GM19452 (cell line): ENCODE measurements at regions not wholly inside any gene's neighbourhood (a gene's known extent, or its start where the extent isn't known, plus 50 kb on each side); places are given as distances from the start of the nearest gene placed in this dataset.

ENCODE experiments used
- ATAC-seq: cut with Tn5 transposase; IDR thresholded peaks from one replicate; pipeline ENCODE4 v1.9.1; 2021; ENCODE audit not compliant: unreplicated experiment

DNA sequence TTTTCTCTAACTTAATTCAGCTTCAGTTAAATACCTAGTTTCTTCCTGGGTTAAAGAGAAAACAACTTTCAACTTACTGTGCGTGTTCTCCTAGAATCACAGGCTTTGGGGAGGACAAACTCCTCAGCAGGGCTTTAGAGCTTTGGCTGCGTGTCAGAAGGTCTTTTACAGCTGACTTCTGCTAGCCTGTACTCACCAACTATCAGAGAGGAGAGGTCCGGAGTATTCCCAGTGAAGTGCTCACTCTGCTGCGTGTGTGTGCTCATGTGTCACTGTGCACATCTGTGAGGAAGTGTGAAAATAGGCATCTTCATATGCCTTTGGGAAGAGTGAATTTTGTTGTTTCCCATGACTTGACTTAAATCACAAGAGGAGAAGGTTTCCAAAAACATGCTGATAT is 423.2 kb upstream of the SGCD start:
- ATAC-seq, result no peak

DNA sequence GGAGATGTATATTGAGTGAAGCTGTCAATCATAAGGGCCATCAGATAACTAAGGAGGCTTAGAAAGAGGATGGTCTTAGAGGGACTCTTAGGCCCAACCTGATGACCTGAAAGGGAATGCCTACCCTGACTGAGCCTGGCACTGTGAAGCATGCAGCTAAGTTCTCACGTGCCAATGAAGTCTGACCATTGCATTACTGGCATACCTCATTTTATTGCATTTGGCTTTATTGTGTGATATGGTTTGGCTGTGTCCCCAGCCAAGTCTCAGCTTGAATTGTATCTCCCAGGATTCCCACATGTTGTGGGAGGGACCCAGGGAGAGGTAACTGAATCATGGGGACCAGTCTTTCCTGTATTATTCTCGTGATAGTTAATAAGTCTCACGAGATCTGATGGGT is 421.6 kb upstream of the SGCD start:
- ATAC-seq, result no peak

DNA sequence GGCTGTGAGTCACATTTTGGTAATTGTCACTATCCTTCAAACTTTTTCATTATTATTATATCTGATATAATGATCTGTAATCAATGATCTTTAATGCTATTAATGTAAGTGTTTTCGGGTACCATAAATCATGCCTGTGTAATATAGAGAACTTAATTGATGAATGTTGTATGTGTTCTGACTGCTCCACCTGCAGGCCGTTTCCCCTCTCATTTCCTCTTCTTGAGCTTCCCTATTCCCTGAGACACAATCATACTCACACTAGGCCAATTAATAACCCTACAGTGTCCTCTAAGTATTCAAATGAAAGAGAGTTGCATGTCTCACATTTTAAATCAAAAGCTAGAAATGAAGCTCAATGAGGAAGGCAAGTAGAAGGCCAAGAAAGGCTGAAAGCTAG is 420.9 kb upstream of the SGCD start:
- ATAC-seq, result no peak

DNA sequence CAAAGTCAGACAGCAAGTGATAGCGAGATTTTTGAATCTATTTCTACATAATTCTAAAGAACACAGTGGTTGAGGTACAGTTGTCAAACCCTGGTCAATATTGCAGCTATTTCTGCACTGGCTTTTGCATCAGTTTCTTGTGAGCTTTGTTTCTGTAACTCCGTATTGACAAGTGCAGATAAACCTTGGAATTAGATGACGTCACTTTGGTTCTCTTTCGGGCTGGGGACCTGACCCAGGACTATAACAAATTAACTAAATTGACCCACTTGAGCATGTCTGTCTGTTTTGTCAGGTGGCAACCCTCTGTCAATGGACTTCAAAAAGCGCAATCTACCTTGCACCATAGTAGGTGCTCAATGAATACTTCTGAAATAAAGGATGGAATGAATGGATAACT is 418.4 kb upstream of the SGCD start:
- no peak for ATAC-seq

DNA sequence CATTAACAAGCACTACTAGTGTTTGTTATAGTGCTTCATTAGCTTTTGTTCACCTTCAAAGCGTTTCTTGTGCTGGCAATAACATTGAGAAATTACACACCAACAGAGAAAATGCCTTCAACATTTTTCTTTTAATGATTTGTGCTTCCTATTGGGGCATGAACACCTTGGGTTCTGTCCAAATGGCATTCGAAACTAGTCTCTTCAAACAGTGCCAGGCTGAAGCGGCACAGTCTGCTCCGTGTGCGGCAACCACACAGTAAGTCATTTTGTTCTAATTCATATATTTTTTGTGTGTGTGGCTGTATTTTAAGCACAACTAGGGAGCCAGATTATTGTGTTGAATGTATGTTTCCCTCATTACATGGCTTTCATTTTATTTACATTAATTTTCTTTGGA is 414.7 kb upstream of the SGCD start:
- no peak for ATAC-seq

DNA sequence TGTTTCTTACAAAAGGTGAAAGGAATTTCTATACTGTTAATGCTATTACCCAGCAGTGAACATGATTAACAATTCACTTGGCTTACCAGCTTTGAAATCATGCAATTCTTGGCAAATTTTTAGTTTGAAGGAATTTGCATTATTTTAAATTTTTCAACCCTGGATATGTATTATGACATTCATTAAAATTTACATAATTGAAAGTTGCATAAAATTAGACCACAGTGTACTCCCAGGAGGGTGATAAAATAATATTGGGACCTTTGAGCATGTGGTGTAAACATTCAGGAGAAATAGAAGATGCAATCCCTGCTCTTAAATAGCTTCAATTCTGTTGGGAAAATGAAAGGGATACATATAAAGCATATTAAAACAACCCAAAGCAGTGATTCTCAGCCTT is 412.2 kb upstream of the SGCD start:
- no peak for ATAC-seq

DNA sequence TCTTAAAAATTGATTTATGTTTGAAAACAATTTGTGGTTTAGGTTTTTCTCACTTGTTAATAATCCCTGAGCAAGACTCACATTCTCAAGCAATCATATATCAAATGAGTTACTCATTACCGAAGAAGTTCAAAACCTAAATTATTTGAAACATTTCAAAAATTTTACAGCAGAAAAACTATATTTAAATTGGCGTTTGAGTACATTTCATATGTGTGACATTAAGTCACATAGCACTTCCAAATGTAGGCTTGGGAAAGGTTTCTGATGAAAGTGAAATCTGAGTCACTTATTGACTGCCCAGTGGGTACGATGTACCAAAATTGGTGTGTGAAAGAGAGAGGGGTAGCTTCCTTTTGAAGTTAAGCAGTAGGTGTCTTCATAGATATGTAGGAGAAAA is 411.4 kb upstream of the SGCD start:
- no peak for ATAC-seq

DNA sequence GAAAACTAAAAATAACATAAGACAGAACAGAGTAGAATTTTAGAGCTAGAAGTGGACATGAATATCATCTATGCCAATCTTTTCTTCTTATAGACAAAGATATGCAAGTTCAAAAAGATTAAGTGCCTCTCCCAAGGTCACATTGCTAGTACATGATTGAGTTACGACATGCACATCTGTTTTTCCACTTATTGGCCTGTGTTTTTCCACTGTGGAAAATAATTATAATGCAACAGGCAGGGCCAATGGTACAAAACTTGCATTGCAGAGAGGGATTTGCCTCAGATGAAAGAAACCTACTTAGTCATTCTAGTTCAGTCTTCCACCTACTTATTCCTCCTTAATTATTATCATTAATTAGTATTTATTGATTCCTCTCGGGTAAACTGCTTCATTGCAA is 407.8 kb upstream of the SGCD start:
- no peak for ATAC-seq

DNA sequence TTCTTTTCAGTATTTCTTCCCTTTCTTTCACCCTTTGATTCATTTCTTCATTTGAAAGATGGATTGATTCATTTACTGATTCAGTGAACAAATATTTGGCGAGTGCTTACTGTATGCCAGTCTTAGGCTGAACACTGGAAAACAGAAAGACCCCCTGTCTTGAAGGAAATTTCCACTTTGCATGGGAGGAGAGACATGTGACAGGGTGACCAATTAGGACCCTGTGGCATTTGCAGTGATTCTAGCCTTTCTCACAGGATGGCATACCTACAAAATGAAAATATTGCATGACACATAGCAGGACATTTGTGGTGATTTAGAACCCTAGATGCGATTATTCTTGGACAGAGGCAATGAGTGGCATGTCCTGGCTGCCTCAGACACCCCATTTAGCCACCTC is 407.2 kb upstream of the SGCD start:
- no peak for ATAC-seq

DNA sequence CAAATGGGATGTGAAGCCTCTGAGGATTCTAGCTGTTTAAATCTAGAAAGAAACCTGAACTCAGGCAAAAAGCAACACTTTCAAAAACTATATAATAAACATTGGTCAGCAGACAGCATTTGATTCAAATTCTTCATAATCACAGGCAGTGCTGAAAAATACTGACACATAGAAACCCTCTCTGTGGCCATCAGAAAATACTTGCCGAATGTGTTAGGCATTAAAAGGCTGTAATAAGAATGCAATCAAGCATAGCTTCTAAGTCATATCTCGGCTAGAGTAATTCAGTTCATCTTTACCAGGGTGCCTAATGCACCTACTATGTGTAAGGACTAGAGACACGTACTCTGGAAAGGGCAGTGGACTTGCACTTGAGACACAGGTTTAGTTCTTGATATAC is 405.3 kb upstream of the SGCD start:
- no peak for ATAC-seq

DNA sequence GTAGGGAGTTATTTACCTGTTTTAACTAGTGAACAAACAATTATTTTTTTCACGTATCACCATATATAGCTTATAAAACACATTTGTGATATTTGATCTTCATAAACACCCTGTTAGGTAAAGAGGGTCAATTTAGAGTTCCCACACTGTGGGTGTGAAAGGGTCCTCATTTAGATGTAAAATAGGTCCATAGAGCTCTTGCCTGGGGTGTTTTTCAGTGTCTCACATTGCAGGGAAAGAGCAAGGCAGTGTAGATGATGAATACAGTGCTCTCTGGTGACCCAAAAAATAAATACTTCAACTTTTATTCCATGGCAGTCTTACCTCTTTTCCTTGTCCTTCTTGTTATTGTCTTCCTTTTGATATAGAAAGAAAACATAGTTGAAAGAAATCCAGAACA is 403.2 kb upstream of the SGCD start:
- no peak for ATAC-seq

DNA sequence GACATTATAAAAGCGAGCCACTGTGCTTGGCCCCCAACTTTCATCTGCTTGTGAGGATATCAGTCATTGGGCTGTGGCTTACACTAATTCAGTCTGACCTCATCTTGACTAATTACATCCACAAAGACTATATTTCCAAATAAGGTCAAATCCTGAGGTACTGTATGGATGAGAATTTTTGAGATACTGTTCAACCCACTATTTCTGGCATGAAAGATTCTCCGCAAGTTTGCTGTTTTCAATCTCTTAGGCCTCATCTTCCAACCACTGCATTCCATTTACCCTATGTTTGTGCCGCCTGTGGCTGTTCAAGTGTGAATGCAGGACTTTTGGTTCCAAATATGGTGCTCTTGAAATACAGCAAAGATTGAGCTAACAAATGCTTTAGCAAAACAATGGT is 400.9 kb upstream of the SGCD start:
- ATAC-seq, result no peak

DNA sequence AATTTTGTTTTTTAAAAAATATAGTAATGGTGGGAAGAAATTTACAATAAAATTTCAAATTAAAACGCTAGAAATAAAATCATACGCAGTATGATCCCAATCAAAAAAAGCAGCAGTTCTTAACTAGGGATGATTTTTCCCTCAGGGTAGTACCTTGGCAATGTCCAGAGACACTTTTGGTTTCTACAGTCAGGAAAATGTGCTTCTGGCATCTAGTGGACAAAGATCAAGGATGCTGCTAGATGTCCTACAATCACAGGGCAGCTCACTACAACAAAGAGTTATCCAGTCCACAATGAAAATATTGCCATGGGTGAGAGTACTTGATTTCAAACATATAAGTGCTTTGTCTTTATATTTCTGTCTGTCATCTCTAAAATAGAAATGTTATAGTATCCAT is 400.2 kb upstream of the SGCD start:
- ATAC-seq, result no peak

DNA sequence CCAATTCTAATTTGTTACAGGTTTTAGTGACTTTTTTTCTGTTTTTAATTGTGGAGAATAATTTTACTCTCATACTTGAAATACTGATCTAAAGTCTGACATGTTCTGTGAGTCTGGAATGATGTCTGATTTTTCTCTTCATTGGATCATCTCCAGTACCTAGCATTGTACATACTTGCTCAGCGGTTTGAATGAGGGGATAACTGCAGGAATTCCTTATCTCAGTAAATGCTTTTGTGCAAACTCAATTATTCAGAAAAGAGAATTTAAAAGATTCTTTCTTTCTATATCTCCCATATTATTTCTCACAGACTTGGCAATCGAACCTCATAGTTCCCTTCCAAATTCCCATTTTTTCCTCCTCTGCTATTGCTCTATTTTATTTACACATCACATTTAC is 397.9 kb upstream of the SGCD start:
- ATAC-seq, result no peak

DNA sequence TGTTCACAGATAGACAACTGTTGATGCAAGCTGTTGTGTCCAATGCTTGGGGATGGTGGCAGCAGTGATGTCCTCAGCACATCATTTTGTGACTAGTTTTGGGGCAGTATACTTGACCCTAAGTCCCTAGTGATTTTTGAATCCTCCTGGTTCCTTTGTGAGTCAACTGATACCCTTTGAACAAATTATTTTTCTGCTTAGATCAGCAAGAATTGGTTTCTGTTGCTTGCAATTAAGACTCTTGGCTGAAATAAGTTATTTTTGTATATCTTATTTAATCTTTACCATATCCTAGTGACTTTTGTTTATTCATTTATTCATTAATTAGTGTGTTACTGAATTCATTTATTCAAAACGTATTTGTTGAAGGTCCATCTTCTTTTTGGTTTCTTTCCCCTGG is 392.0 kb upstream of the SGCD start:
- no peak for ATAC-seq

DNA sequence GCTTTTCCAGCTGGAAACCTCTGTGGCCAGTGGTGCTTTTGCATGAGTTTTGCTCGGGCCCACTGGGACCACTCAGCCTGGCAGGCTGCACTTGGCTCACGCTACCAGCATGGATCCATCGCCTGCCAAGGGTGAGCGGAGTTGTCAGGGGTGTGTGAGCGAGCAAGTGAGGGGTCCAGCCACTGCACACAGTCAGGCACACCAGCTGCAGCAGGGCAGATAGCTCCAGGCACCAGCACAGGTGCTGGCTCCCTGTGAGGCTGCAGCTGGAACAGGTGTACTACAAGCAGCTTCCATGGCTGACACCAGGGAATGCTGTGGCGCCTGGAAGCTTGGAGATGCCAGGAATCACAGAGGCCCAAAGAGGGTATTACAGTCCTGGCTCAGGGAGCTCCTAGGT is 391.2 kb upstream of the SGCD start:
- ATAC-seq, result no peak

DNA sequence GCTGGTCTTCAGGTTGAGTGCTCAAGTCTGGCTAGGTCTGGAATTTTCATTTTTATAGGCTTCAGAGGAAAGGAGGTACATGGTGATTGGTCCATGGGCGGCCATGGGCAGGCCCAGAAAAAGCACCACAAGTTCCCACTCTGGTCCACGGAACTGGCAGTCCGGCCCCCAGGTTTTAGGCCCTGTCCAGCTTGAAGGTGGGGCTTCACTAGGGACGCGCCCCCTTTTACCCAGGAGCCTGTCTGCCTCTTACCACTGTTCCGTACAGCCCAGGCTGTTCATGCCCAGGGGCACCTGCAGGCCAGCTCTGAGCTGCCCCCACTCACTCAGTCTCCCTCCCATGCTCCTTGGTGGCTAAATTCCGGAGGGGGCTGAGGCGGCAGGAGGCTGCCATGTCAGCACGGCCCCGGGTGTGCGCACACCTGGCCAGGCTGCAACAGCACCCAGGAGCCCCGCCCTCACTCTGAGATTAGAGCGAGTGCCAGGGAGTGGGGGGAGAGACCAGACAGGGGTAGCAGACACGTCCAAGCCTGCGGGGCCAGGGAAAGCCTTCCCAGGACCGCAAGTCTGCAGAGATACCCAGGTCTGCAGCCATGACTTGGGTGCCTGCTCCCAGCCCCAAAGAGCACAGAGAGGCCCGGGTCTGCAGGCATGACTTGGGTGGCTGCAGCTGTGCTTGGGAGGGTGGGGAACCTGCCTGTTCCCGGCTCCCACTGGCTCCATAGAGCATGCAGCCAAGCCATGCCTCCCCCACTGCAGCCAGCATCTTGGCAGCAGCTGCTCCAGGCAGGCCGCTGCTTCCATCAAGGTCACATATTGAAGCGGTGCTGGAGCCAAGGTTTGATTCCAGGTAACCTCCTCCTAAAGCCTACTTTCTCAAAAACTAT is 390.2 kb upstream of the SGCD start:
- ATAC-seq, result no peak

DNA sequence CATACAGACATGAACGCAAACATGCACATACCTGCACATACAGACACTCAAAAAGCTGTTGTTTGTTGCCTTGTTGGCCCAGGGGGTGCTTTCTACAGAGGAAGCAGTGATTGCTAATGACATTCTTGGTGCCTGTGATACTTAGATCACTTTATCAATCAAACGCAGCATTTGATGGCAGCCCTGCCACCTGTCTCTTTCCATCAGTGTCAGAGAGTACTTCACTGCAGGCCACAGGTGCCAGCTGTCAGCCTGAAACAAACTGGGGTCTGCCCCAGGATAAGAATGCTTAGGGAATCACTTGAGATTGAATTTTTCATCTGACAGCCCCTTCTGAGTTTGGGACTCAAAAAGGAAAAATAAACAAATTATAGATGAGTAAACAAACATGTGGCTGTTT is 388.9 kb upstream of the SGCD start:
- ATAC-seq, result no peak

DNA sequence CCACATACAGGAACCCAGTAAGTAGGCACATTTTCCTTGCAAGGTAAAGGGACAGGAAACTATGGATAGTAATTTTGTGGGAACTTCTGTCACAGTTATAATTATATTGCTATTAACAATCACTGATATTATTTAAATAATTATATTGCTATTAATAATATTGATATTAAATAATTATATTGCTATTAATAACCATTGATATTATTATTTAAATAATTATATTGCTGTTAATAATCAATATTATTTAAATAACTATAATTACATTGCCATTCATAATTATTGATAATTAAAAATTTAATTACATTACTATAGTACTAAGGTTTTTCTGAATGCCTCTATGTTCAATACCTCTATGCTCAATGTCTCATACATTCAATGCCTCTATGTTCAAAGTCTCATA is 385.6 kb upstream of the SGCD start:
- ATAC-seq, result no peak

DNA sequence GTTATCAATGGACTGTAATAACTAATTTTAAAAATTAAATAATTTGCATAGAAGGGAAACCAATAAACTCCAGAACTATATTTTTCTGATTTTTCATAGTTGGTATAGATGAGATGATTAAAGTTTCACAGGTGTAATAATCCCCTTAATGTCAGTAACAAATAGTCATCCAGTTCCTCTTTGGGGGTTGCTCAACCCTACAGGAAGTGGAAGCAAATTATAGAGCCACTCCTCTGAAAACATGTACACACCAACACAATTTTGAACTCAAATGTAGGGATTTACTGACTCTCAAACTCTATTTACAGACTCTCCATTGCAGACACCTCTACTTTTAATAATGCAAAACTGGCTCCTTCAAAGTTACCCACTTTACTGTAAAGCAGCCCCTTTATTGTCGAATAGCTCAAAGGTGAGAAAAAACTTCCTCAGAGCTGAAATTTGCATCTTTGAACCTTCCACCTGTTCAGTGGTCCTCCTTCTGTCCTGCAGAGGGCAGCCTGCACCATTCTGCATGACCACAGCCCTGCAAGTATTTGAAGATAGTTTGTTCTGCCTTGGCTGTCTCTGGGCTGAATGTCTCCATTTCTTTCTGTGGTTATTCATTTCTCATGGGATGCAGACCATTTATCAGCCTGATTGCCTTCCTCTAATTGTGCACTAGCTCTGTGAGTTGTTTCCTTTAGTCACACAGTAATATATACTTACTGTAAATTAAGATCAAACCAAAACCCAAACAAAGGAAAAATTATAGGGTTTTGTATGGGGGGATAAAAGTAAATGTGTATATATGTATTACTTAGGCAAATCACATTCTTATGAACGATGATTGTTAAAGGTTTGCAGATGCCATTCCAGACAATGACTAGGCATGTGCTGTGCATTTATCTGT is 383.2 kb upstream of the SGCD start:
- ATAC-seq, result peak; percentile 95

DNA sequence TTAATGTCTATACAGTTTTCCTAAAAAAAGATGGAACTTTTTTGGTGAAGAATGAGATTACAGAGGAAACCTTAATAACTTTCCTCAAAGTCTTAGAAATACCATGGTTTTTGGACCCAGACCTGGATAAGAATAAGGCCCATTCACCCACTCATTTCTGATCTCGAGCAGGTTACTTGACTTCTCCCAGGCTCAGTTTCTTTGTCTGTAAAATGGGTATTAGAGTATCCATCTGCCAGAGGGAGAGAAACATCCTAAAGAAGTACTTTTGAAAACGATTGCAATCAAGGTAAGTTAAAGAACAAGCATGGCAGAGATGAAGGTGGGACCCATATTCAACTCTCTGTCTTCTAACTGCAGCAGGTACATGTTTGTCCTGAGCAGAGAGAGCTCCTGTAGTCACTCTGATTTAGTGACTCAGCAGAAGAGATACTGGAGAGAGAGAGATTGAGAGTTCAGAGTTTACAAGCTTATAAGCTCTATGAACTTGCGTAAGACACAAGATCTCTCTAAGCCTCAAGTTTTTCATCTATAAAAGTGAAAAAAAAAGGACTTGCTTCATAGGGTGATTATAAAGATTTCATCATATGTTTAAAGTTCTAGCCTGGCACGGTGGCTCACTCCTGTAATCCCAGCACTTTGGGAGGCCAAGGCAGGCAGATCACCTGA is 379.4 kb upstream of the SGCD start:
- ATAC-seq, result no peak

DNA sequence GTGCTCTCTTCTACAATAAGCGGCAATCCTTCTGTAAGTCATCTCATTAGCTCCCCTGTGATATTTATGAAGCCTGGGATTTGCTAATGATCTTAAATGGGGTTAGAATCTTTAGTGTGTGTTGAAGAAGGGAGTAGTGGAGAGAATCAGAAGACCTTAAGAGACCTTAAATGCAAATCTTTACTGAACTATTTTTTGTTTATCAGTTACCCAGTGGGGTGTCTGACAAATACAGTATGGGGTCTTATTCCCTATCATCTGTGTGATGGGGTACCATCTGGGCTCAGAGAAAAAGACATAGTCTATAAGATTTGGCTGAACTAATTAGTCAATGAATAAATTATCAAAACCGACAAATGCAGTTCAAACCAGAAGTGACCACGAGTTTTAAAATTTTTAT is 378.4 kb upstream of the SGCD start:
- ATAC-seq, result no peak
